ENCODE measurements at regions not wholly inside any gene's neighbourhood (a gene's known extent, or its start where the extent isn't known, plus 50 kb on each side); places are given as distances from the start of the nearest gene placed in this dataset.

GRCh38 chr13:33624740-33625139 is 193.2 kb upstream of the RFC3 start:
- DNase-seq (ENCODE audit: low read depth): no peak
- H3K4me3 ChIP-seq (replicated peaks; ENCODE audit: low read depth, low read length): no peak overlapping the region
- TF ChIP-seq, protein P1, sequence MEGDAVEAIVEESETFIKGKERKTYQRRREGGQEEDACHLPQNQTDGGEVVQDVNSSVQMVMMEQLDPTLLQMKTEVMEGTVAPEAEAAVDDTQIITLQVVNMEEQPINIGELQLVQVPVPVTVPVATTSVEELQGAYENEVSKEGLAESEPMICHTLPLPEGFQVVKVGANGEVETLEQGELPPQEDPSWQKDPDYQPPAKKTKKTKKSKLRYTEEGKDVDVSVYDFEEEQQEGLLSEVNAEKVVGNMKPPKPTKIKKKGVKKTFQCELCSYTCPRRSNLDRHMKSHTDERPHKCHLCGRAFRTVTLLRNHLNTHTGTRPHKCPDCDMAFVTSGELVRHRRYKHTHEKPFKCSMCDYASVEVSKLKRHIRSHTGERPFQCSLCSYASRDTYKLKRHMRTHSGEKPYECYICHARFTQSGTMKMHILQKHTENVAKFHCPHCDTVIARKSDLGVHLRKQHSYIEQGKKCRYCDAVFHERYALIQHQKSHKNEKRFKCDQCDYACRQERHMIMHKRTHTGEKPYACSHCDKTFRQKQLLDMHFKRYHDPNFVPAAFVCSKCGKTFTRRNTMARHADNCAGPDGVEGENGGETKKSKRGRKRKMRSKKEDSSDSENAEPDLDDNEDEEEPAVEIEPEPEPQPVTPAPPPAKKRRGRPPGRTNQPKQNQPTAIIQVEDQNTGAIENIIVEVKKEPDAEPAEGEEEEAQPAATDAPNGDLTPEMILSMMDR (IDR thresholded peaks at IDR 0.05; ENCODE audit: low read length, missing control alignments): no peak

DNA sequence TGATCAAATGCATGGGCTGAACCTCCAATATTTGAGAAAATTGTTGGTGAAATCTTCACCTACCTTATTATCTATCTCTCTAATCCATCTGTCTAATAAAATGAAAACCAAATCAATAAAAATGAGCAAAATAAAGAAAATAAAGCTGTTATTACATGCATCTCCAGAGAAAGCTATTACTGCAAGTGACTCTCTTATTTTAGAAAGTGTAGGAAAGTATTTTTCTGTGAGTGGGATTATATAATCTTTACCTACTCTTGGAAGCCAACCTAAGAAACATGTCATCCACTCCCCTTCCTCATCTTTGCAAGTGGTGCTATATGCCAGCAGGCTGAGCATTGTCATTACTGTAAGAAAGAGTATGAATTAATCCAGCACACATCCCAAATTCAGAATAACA is 191.5 kb upstream of the RFC3 start:
- no peak overlapping the region for H3K4me3 ChIP-seq (replicated peaks; ENCODE audit: low read depth, low read length)
- TF ChIP-seq, protein P1 (IDR thresholded peaks at IDR 0.05; ENCODE audit: low read length, missing control alignments): no peak
- DNase-seq (ENCODE audit: low read depth): no peak

- H3K4me3 ChIP-seq (replicated peaks; ENCODE audit: low read depth, low read length): no peak overlapping the region
- DNase-seq (ENCODE audit: low read depth): no peak
- TF ChIP-seq, protein P1 (IDR thresholded peaks at IDR 0.05; ENCODE audit: low read length, missing control alignments): no peak
These were observed 189.3 kb upstream of the RFC3 start for GRCh38 chr13:33628662-33629061.

DNA sequence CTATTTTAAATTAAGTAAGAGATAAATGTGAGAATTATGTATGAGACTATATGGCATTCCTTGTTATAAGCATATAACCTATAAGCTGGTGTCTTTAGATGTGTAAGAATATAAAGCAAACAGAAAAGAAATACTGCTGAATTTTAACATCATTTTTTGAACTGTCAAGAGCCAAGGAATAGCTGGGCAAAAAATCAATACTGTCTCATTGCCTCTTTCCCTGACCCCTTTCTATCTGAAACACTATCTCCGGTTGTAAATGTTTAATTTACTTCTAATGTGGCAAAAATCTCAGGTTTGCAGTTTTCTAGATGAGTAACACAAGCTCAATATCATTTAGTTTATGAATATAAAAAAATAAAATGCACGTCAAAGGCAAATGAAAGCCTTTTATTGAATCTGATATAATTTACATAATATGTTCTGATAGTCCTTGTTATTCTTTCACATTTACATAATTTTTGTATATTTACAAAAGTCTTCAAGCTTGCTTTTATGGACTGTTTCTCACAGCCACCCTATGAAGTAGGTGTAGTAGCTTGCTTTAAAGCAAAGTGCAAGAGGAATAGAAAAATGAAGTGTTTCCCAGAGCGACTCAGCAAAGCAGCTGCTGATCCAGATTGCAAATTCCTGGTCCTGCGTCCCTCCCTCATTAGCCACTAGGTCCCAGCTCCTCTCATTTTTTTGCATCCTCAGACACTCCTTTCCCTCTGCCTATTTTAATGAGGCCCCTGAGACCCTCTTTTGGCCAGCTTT is 188.2 kb upstream of the RFC3 start:
- no peak overlapping the region for H3K4me3 ChIP-seq (replicated peaks; ENCODE audit: low read depth, low read length)
- TF ChIP-seq, protein P1 (IDR thresholded peaks at IDR 0.05; ENCODE audit: low read length, missing control alignments): no peak
- no peak for DNase-seq (ENCODE audit: low read depth)

DNA sequence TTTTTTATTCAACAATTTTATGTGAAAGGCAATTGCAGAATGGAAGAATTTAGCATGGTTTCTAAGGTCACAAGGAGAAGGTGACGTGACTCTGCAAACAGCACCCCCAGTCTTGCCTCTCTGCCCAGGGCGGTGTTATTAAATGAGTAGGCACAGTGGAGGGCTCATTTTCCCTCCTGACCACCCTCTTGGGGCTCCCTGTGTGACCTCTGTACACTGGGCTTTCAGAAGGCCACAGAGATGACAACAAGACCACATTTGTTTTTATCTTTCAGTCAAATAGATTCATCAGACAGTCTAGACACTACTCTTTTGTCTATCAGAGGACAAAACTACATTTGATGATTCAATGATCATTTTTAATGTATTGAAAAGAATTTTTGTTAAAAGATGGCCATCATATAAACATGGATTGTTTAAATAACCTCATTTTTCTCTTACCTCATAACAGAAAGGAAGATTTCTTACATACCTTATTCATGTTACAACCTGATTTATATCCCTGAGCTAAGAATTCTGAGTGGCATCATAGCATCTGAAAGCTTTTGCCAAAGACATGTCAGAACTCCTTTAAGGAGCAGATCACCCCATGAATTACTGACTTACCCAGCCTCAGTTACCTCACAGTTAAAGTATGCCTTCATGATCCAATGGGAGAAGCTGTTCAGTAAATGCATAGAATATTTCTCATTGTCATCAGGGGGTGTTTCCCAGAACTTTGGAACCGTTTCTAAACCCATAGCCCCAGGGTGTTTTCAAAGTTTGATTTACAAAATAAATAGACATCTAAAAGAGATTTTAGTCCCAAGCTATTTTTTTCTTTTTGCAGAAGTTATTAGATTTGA is 184.0 kb upstream of the RFC3 start:
- DNase-seq (ENCODE audit: low read depth): peak; percentile 50
- TF ChIP-seq, protein P1 (IDR thresholded peaks at IDR 0.05; ENCODE audit: low read length, missing control alignments): no peak

GRCh38 chr13:33634546-33634982 is 183.4 kb upstream of the RFC3 start:
- peak; percentile 55 for DNase-seq (ENCODE audit: low read depth)

More for the DNA sequence above, 184.0 kb upstream of the RFC3 start:
- no peak overlapping the region for H3K4me3 ChIP-seq (replicated peaks; ENCODE audit: low read depth, low read length)

More at GRCh38 chr13:33634546-33634982, 183.4 kb upstream of the RFC3 start:
- no peak overlapping the region for H3K4me3 ChIP-seq (replicated peaks; ENCODE audit: low read depth, low read length)
- TF ChIP-seq, protein P1 (IDR thresholded peaks at IDR 0.05; ENCODE audit: low read length, missing control alignments): no peak
